ENCODE measurements at regions not wholly inside any gene's neighbourhood (a gene's known extent, or its start where the extent isn't known, plus 50 kb on each side); places are given as distances from the start of the nearest gene placed in this dataset.

DNA sequence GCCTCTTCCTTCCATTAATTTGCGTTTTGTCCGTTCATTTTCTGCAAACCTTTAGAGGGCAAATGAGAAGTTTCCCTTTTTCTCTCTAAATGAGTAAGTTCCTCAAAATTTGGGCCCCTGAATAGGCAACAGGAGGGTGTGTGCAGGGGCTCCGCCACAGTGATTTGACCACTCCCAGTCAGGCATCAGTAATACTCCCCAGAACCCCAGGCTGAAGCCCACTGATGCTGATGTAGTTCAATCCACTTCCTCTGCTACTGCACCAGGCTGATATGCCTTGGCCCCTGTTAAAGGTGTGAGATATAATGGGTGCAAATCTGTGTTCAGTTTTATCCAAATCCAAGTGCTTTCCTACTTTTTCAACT lies 1150.0 kb downstream of the RPIA start:
- TF ChIP-seq, protein P1, sequence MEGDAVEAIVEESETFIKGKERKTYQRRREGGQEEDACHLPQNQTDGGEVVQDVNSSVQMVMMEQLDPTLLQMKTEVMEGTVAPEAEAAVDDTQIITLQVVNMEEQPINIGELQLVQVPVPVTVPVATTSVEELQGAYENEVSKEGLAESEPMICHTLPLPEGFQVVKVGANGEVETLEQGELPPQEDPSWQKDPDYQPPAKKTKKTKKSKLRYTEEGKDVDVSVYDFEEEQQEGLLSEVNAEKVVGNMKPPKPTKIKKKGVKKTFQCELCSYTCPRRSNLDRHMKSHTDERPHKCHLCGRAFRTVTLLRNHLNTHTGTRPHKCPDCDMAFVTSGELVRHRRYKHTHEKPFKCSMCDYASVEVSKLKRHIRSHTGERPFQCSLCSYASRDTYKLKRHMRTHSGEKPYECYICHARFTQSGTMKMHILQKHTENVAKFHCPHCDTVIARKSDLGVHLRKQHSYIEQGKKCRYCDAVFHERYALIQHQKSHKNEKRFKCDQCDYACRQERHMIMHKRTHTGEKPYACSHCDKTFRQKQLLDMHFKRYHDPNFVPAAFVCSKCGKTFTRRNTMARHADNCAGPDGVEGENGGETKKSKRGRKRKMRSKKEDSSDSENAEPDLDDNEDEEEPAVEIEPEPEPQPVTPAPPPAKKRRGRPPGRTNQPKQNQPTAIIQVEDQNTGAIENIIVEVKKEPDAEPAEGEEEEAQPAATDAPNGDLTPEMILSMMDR (IDR thresholded peaks at IDR 0.05; ENCODE audit: low read length) = no peak
- TF ChIP-seq EZH2 (IDR thresholded peaks at IDR 0.05; ENCODE audit: borderline replicate concordance, low read length) = no peak
